ENCODE measurements at regions not wholly inside any gene's neighbourhood (a gene's known extent, or its start where the extent isn't known, plus 50 kb on each side); places are given as distances from the start of the nearest gene placed in this dataset.

DNA sequence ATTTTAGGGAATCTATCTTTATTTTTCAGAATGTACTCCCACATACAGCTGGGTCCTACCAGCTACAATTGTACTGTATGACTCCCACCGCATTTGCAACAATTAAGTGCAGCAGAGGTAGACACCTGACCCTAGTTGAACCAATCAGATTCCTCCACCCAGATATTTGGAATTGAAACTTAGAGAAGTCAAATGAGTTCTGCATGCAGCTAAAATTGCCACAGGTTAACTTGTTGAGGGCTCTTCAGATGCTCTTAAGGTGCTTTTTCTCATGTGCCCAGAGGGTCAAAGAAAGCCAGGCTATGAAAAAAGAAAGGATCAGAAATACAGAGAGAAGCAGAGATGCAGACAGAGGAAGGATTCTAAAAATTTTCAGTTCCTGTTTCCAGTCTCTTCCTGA lies 68.0 kb upstream of the TES start:
- no peak for TF ChIP-seq POLR2A (IDR thresholded peaks at IDR 0.05; ENCODE audit: low read length)
- TF ChIP-seq GATA1 (IDR thresholded peaks at IDR 0.05; ENCODE audit: low read depth, low read length), result no peak
